ENCODE measurements at regions not wholly inside any gene's neighbourhood (a gene's known extent, or its start where the extent isn't known, plus 50 kb on each side); places are given as distances from the start of the nearest gene placed in this dataset.

GRCh38 chr15:25972141-25972675 is 109.1 kb upstream of the ATP10A start:
- DNase-seq (ENCODE audit: low read depth) = no peak
- H3K4me3 ChIP-seq (ENCODE audit: low read depth, low read length) = no peak overlapping the region
- TF ChIP-seq CTCF (conservative IDR thresholded peaks at IDR 0.05; ENCODE audit: low read depth, low read length) = no peak

- no peak for DNase-seq (ENCODE audit: low read depth)
- no peak overlapping the region for H3K4me3 ChIP-seq (ENCODE audit: low read depth, low read length)
- TF ChIP-seq CTCF (conservative IDR thresholded peaks at IDR 0.05; ENCODE audit: low read depth, low read length) = no peak
Observed at GRCh38 chr15:25971053-25971452, 107.9 kb upstream of the ATP10A start.

- H3K4me3 ChIP-seq (ENCODE audit: low read depth, low read length) = no peak overlapping the region
- no peak for TF ChIP-seq CTCF (conservative IDR thresholded peaks at IDR 0.05; ENCODE audit: low read depth, low read length)
- DNase-seq (ENCODE audit: low read depth) = no peak
Observed at GRCh38 chr15:25969886-25970285, 106.8 kb upstream of the ATP10A start.

GRCh38 chr15:25967116-25967515 is 104.0 kb upstream of the ATP10A start:
- no peak for TF ChIP-seq CTCF (conservative IDR thresholded peaks at IDR 0.05; ENCODE audit: low read depth, low read length)
- no peak for DNase-seq (ENCODE audit: low read depth)
- H3K4me3 ChIP-seq (ENCODE audit: low read depth, low read length) = no peak overlapping the region

GRCh38 chr15:25965326-25965725 is 102.2 kb upstream of the ATP10A start:
- DNase-seq (ENCODE audit: low read depth) = no peak
- no peak overlapping the region for H3K4me3 ChIP-seq (ENCODE audit: low read depth, low read length)
- TF ChIP-seq CTCF (conservative IDR thresholded peaks at IDR 0.05; ENCODE audit: low read depth, low read length) = no peak

GRCh38 chr15:25960273-25960672 is 97.1 kb upstream of the ATP10A start:
- DNase-seq (ENCODE audit: low read depth) = no peak
- TF ChIP-seq CTCF (conservative IDR thresholded peaks at IDR 0.05; ENCODE audit: low read depth, low read length) = no peak
- H3K4me3 ChIP-seq (ENCODE audit: low read depth, low read length) = no peak overlapping the region

GRCh38 chr15:25959100-25959499 is 96.0 kb upstream of the ATP10A start:
- TF ChIP-seq CTCF (conservative IDR thresholded peaks at IDR 0.05; ENCODE audit: low read depth, low read length) = no peak
- no peak for DNase-seq (ENCODE audit: low read depth)
- no peak overlapping the region for H3K4me3 ChIP-seq (ENCODE audit: low read depth, low read length)
